Left cardiac atrium (tissue), 4 donors: ENCODE measurements at regions not wholly inside any gene's neighbourhood (a gene's known extent, or its start where the extent isn't known, plus 50 kb on each side); places are given as distances from the start of the nearest gene placed in this dataset.

Source experiments
- ATAC-seq, 2 donors: fragments of 200-7000 bp; cut with Tn5 transposase; one replicate each; pipeline ENCODE4 v1.9.1; 2020; ENCODE audit warnings: mild to moderate bottlenecking in 2 of 2, moderate library complexity in 2 of 2
- DNase-seq: peaks from one replicate; pipeline ENCODE4 v3.0.0-alpha.2; 2020
- intact Hi-C, 2 donors: fragments of 100-400 bp; cut with DNase I; formaldehyde crosslinking; loops; one replicate each; pipeline versions ENCODE4 v1.14.1 to v1.15.1; 2022 to 2023
- donor health status: DM: no; HTN: yes; CAD: no.
- donor health status: DM: no; HTN: yes; CAD: no; lungs with severe emphysema.
- donor health status: DM: yes; HTN: yes; CAD: no.
- donor health status: Dilated cardiomyopathy.

GRCh38 chr2:52135235-52135634 is 1103.3 kb upstream of the NRXN1 start:
- ATAC-seq: no peak
- DNase-seq: no peak
- intact Hi-C loops: no loop called here

GRCh38 chr2:52128081-52128480 is 1096.1 kb upstream of the NRXN1 start:
- ATAC-seq: no peak
- no peak for DNase-seq
- intact Hi-C loops: no loop called here

DNA sequence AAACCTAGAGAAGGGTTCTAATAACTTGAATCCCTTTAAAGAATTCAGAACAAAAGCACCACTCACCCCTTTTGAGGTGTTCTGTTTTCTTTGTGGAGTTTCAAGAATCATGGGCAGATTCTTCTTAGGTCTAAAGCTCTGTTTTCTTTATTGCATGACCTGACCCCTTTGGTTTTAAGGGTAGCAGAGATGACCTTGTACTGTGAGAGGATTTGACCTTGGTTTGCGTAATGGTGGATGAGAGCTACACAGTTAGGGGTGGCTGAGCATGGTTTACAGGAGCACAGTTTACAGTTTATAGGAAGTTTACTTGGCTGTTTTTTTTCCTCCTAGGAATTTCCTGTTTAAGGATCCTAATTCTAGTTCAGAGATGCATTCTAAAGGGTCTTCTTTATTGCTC is 1095.6 kb upstream of the NRXN1 start:
- no peak for DNase-seq
- no peak for ATAC-seq
- intact Hi-C loops: no loop called here

DNA sequence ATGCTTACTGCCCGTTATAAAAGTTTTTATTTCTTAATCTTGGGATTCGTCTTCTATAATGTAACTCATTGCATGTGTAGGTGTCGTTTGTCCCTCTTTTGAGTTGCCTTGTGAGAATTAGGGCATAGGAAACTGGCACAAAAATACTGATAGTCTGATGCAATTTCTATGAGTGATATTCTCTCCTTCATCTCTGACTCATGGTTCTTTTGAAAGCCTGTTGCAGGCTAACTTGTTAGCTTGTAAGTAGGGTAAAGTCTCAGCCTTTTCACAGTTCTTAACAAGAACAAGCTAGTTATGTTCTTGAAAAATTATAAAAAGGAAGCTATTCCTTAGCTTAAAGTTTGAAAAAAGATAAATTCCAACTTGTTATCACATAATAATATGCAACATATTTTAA is 1085.4 kb upstream of the NRXN1 start:
- ATAC-seq (no peak), DNase-seq (no peak)
- intact Hi-C loops: no loop called here

DNA sequence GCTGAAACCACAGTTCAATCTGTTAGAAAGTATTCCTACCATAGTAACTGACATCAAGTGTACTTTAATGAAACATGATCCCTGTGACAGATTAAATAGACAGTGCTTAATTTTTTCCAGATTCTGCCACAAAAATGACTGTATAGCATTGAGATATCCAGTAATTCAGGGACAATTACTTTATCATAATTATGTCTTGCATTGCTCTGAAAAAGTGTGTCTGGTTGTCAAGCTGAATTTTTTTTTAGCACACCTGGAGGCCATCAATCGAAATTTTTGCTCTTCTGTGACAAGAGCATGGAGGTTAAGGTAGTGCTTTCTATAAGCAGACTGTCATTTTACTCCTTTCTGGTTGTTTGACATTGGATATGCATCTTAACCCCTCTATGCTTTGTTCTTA is 1083.8 kb upstream of the NRXN1 start:
- intact Hi-C loops: no loop called here
- ATAC-seq: no peak
- DNase-seq: no peak

- no peak for DNase-seq
- intact Hi-C loops: no loop called here
- no peak for ATAC-seq
Measured at GRCh38 chr2:52113338-52113737, 1081.4 kb upstream of the NRXN1 start.

- DNase-seq (no peak), ATAC-seq (no peak)
- intact Hi-C loops: no loop called here
Measured at GRCh38 chr2:52112141-52112540, 1080.2 kb upstream of the NRXN1 start.

DNA sequence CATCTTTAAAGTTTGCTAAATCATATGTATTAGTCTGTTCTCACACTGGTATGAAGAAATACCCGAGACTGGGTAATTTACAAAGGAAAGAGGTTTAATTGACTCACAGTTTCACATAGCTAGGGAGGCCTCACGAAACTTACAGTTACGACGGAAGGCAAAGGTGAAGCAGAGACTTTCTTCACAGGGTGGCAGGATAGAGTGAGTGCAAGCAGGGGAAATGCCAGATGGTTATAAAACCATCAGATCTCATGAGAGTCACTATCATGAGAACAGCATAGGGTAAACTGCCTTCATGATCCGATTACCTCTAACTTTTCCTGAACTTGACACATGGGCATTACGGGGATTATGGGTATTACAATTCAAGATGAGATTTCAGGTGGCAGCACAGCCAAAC is 1075.2 kb upstream of the NRXN1 start:
- intact Hi-C loops: no loop called here
- ATAC-seq (no peak), DNase-seq (no peak)

GRCh38 chr2:52097071-52097470 is 1065.1 kb upstream of the NRXN1 start:
- intact Hi-C loops: no loop called here
- no peak for ATAC-seq
- no peak for DNase-seq

DNA sequence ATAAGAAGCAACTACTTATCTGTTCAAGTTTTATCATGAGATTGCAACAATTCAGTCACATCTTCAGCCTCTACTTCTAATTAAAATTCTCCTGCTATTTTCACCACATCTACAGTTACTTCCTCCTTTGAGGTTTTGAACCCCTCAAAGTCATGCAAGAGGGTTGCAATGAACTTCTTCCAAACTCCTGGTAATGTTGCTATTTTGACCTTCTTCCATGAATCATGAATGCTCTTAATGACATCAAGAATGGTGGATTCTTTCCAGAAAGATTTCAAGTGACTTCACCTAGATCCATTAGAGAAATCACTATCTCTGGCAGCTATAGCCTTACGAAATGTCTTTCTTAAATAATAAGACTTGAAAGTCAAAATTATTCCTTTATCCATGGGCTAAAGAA is 1052.8 kb upstream of the NRXN1 start:
- intact Hi-C loops: no loop called here
- ATAC-seq (no peak), DNase-seq (no peak)

DNA sequence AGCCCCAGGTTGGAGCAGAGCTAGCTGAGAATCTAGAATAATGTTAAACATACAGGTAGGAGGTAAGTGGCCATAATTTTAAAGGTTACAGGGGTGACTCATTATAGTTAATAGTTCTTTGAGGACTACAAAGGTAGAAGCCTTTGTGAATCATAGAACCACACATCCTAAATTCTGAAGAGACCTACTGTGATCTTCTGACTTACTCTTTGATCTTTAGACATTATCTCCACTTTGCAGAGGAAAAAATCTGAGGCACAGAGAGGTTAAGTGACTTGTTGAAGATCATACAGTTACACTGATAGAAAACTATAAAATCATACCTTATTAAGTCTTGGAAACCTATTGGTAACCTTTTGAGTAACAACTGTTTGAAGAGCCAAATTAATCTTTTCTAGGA is 1051.3 kb upstream of the NRXN1 start:
- intact Hi-C loops: no loop called here
- DNase-seq: no peak
- ATAC-seq: no peak

DNA sequence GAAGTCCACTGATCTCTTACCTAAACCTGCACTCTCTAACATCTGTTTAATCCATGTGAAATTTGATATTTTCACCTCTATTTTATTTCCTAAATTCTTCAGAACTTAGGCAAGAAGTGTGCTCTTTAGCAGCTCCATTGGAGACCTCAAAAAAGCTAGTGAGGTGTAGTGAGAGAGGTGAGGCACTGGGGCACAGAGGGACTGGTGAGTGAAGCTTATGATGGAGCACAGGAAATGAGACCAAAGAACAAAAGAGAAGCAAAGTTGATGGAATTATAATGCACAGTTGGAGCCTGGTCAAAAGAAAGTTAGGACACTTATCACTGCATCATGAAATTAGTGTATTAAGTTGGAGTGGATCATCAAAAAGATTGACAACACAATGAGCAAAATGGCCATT is 1050.7 kb upstream of the NRXN1 start:
- intact Hi-C loops: no loop called here
- DNase-seq: no peak
- ATAC-seq: no peak

DNA sequence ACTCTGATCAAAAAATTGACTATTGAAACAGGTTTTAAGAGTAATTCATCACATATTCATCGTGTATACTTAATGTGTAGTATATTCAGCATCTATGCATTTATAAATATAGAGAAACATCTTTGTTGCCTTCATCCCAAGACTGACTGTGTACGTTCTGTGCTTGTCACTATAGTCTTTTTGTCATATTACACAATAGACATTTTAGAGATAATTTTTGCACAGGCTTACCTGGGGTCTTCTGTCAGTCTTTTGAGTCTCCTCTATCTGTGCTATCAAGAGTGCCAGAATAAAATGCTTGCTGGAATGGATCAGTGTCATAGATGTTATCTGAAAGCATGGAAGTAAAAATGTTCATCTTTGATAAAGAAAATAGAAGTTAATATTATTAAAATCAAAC is 1047.7 kb upstream of the NRXN1 start:
- intact Hi-C loops: no loop called here
- DNase-seq (no peak), ATAC-seq (no peak)

GRCh38 chr2:52077159-52077558 is 1045.2 kb upstream of the NRXN1 start:
- intact Hi-C loops: no loop called here
- no peak for ATAC-seq

GRCh38 chr2:52074130-52074719 is 1042.3 kb upstream of the NRXN1 start:
- intact Hi-C loops: no loop called here
- no peak for DNase-seq
- ATAC-seq: no peak

More at GRCh38 chr2:52077159-52077558, 1045.2 kb upstream of the NRXN1 start:
- DNase-seq: no peak

DNA sequence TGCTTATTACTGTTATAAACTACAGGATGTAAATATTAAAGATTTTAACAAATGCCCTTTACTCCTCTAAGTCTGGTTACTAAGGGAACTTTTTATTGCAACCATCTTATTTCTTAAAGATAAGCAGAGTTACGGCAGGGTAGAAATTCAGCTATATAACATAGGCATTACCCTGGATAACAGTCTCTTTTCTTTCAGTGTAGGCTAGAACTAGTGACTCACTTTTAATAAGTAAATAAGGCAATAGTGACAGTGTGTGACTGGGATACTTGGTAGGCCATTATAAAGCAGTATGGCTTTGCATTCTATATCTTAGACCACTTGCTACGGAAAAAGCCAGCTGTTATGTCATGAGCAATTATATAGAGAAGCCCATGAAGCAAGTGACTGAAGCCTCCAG is 1041.0 kb upstream of the NRXN1 start:
- no peak for DNase-seq
- ATAC-seq: no peak
- intact Hi-C loops: no loop called here

DNA sequence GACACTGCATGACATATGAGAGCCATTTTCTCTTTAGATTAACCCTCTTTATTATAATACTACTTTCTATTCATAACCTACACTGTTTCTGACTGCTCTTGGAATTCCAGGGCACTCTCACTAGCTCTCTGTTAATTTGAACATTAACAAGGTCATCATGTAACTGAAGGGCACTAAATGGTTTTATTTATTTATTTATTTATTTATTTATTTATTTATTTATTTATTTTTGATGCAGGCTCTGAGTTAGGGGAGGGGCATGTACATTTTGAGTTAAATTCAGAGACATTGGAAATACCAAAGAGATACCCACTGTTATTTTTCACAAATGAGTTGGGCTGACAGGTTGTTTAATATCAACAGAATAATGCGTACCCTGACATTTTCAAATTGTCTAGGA is 1038.7 kb upstream of the NRXN1 start:
- intact Hi-C loops: no loop called here
- DNase-seq: no peak

DNA sequence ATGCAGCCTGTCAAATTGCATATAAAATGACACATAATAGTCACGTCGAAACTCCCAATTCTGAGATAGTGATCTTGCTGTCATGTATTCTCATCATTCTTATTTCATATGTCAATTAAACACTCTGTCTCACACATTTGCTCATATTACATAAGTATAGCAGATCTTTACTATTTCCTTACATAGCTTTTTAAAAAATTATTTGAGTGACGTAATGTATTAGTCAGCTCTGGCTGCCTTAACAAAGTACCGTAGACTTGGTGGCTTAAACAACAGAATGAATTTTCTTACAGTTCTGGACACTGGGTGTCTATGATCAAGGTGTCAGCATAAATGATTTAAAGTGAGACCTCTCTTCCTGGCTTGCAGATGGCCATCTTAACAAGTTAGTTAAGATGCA is 1032.3 kb upstream of the NRXN1 start:
- no peak for DNase-seq
- intact Hi-C loops: no loop called here
- no peak for ATAC-seq

More for the DNA sequence above, 1038.7 kb upstream of the NRXN1 start:
- no peak for ATAC-seq

- ATAC-seq (no peak), DNase-seq (no peak)
- intact Hi-C loops: no loop called here
Measured at GRCh38 chr2:52054824-52055223, 1022.9 kb upstream of the NRXN1 start.

DNA sequence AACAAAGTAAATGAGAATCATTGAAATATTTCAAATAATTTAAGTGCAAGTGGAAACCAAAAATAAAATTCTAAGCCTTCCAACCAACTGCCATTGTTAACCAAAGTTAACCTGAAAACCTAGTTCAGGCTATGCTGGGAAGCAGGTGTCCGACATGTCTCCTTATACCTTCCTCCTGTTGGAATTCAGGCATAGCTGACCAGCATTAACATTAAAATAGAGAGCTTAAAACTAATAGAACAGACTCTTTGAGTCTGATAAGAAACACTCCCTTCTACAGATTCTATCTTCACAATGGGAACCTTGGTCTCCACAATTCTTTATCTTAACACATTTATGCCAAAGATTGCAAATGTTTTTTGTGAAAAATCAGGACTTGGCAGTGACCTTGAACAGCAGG is 1004.9 kb upstream of the NRXN1 start:
- ATAC-seq (no peak), DNase-seq (no peak)
- intact Hi-C loops: no loop called here

GRCh38 chr2:52036024-52036423 is 1004.1 kb upstream of the NRXN1 start:
- no peak for DNase-seq
- intact Hi-C loops: no loop called here
- no peak for ATAC-seq

- intact Hi-C loops: no loop called here
- no peak for DNase-seq
Measured at GRCh38 chr2:52035391-52035790, 1003.5 kb upstream of the NRXN1 start.

More at GRCh38 chr2:52035391-52035790, 1003.5 kb upstream of the NRXN1 start:
- ATAC-seq: no peak
